DOHH2 (cell line): ENCODE measurements at regions not wholly inside any gene's neighbourhood (a gene's known extent, or its start where the extent isn't known, plus 50 kb on each side); places are given as distances from the start of the nearest gene placed in this dataset.

Source experiments
- H3F3A ChIP-seq: fragments of 200-600 bp; sonication (generic), shearing (Covaris generic); 2 replicates; pipeline ENCODE4 v1.6.0; 2016; ENCODE audit warnings: antibody characterized with exemption, mild to moderate bottlenecking; ENCODE audit not compliant: control insufficient read depth, insufficient read depth
- H3K27ac ChIP-seq: fragments of 200-600 bp; sonication (generic); 2 replicates; pipeline ENCODE4 v1.5.1; 2014; ENCODE audit warnings: low read depth, mild to moderate bottlenecking, low read length, moderate library complexity
- H3K27me3 ChIP-seq: fragments of 200-600 bp; sonication (generic); 2 replicates; pipeline ENCODE4 v1.6.1; 2014; ENCODE audit warnings: mild to moderate bottlenecking, low read length, mixed read lengths; ENCODE audit not compliant: control insufficient read depth
- H3K36me3 ChIP-seq: fragments of 200-600 bp; sonication (generic); 2 replicates; pipeline ENCODE4 v1.6.1; 2014; ENCODE audit warnings: mild to moderate bottlenecking, low read length, moderate library complexity, mixed read lengths; ENCODE audit not compliant: control insufficient read depth
- H3K4me1 ChIP-seq: fragments of 200-600 bp; sonication (generic); 2 replicates; pipeline ENCODE4 v1.6.1; 2014; ENCODE audit warnings: mild to moderate bottlenecking, low read length, mixed read lengths; ENCODE audit not compliant: control insufficient read depth
- H3K4me2 ChIP-seq: fragments of 200-600 bp; sonication (generic); 2 replicates; pipeline ENCODE4 v1.6.0; 2014; ENCODE audit warnings: mild to moderate bottlenecking, low read length, moderate library complexity
- H3K4me3 ChIP-seq: fragments of 200-600 bp; sonication (generic); 2 replicates; pipeline ENCODE4 v1.5.1; 2014; ENCODE audit warnings: mild to moderate bottlenecking, low read length, mixed read lengths
- H3K79me2 ChIP-seq: fragments of 200-600 bp; sonication (generic); 2 replicates; pipeline ENCODE4 v1.6.1; 2014; ENCODE audit warnings: mild to moderate bottlenecking, low read length, mixed read lengths; ENCODE audit not compliant: control insufficient read depth
- H3K9me2 ChIP-seq: fragments of 200-600 bp; sonication (generic); replicated peaks from 2 replicates; pipeline ENCODE4 v1.6.1; 2014; ENCODE audit warnings: mild to moderate bottlenecking, low read length, mixed read lengths; ENCODE audit not compliant: control insufficient read depth
- H3K9me3 ChIP-seq: fragments of 200-600 bp; sonication (generic); 2 replicates; pipeline ENCODE4 v1.6.1; 2014; ENCODE audit warnings: antibody characterized with exemption, low read length, mixed read lengths; ENCODE audit not compliant: control insufficient read depth, insufficient read depth
- H4K20me1 ChIP-seq: fragments of 200-600 bp; sonication (generic); 2 replicates; pipeline ENCODE4 v1.6.0; 2014; ENCODE audit warnings: low read depth, mild to moderate bottlenecking, antibody characterized with exemption, low read length, moderate library complexity; ENCODE audit not compliant: control insufficient read depth, insufficient read depth
- CTCF ChIP-seq: fragments of 200-600 bp; sonication (generic); IDR thresholded peaks from one replicate; pipeline ENCODE4 v1.5.1; 2014; ENCODE audit warnings: antibody characterized with exemption, mild to moderate bottlenecking, low read depth, low read length; ENCODE audit not compliant: poor library complexity, severe bottlenecking
- EZH2phosphoT487 ChIP-seq: fragments of 200-600 bp; sonication (generic); IDR thresholded peaks from 2 replicates; pipeline ENCODE4 v1.6.1; 2017; ENCODE audit warnings: borderline replicate concordance, mild to moderate bottlenecking, antibody characterized with exemption, low read length, moderate library complexity, mixed read lengths

GRCh38 chr2:157930728-157931127 lies 54.6 kb upstream of the ACVR1 start:
- H3K9me3 ChIP-seq = no peaks in the 10 kb centered on the region
- no peaks in the 10 kb centered on the region for H3K4me1 ChIP-seq
- no peak overlapping the region for H3K4me2 ChIP-seq
- H3K79me2 ChIP-seq = no peaks in the 10 kb centered on the region
- no peak for TF ChIP-seq EZH2phosphoT487
- TF ChIP-seq CTCF = no peak
- no peak overlapping the region for H3K27ac ChIP-seq
- no peaks in the 10 kb centered on the region for H3K9me2 ChIP-seq
- no peaks in the 10 kb centered on the region for H3K27me3 ChIP-seq
- no peak overlapping the region for H3K4me3 ChIP-seq
- H3K36me3 ChIP-seq = no peaks in the 10 kb centered on the region
- H3F3A ChIP-seq = no peaks in the 10 kb centered on the region
- no peaks in the 10 kb centered on the region for H4K20me1 ChIP-seq

GRCh38 chr2:157929871-157930667 lies 53.9 kb upstream of the ACVR1 start:
- Histone ChIP-seq H3K27ac (no peak overlapping the region), H3F3A (no peaks in the 10 kb centered on the region), H3K9me3 (no peaks in the 10 kb centered on the region), H4K20me1 (no peaks in the 10 kb centered on the region), H3K36me3 (no peaks in the 10 kb centered on the region), H3K9me2 (no peaks in the 10 kb centered on the region), H3K27me3 (no peaks in the 10 kb centered on the region), H3K79me2 (no peaks in the 10 kb centered on the region), H3K4me1 (no peaks in the 10 kb centered on the region), H3K4me3 (no peak overlapping the region), H3K4me2 (no peak overlapping the region)
- TF ChIP-seq EZH2phosphoT487 (no peak), CTCF (no peak)

GRCh38 chr2:157928372-157928771 lies 52.2 kb upstream of the ACVR1 start:
- TF ChIP-seq EZH2phosphoT487 (no peak), CTCF (no peak)
- no peaks in the 10 kb centered on the region for H3K27me3 ChIP-seq
- H3K27ac ChIP-seq = no peak overlapping the region

More at GRCh38 chr2:157928372-157928771, 52.2 kb upstream of the ACVR1 start:
- H3K4me1 ChIP-seq = no peaks in the 10 kb centered on the region
- no peaks in the 10 kb centered on the region for H3F3A ChIP-seq
- H3K36me3 ChIP-seq = no peaks in the 10 kb centered on the region
- H3K4me2 ChIP-seq = no peak overlapping the region
- H3K79me2 ChIP-seq = no peaks in the 10 kb centered on the region
- H3K9me3 ChIP-seq = no peaks in the 10 kb centered on the region
- H3K9me2 ChIP-seq = no peaks in the 10 kb centered on the region
- H3K4me3 ChIP-seq = no peak overlapping the region
- H4K20me1 ChIP-seq = no peaks in the 10 kb centered on the region
